Upper lobe of left lung (tissue), 6 donors: ENCODE measurements at regions not wholly inside any gene's neighbourhood (a gene's known extent, or its start where the extent isn't known, plus 50 kb on each side); places are given as distances from the start of the nearest gene placed in this dataset.

Experiments
- ATAC-seq, 2 donors: fragments of 200-7000 bp; cut with Tn5 transposase; one replicate each; pipeline ENCODE4 v1.9.1; 2022; ENCODE audit warnings: mild to moderate bottlenecking in 2 of 2, moderate library complexity in 2 of 2; ENCODE audit not compliant: low FRiP score in 2 of 2
- DNase-seq, 2 donors: peaks; one replicate each; pipeline ENCODE4 v3.0.0-alpha.2; 2019 to 2020
- H3K27ac ChIP-seq, 4 donors: fragments of 200-600 bp; sonication (generic); one replicate each; pipeline ENCODE4 v1.5.1; 2016 to 2019
- H3K27me3 ChIP-seq, 4 donors: fragments of 200-600 bp; sonication (generic); one replicate each; pipeline ENCODE4 v1.5.1; 2017 to 2019
- H3K36me3 ChIP-seq, 4 donors: fragments of 200-600 bp; sonication (generic); one replicate each; pipeline ENCODE4 v1.5.1; 2016 to 2019
- H3K4me1 ChIP-seq, 4 donors: fragments of 200-600 bp; sonication (generic); one replicate each; pipeline ENCODE4 v1.5.1; 2018 to 2019
- H3K4me3 ChIP-seq, 4 donors: fragments of 200-600 bp; sonication (generic); one replicate each; pipeline ENCODE4 v1.5.1; 2017 to 2019; ENCODE audit warnings: mild to moderate bottlenecking in 2 of 4, moderate library complexity in 1 of 4
- H3K9me3 ChIP-seq, 4 donors: fragments of 200-600 bp; sonication (generic); one replicate each; pipeline ENCODE4 v1.5.1; 2018 to 2019
- CTCF ChIP-seq, 6 experiments: fragments of 450-650 bp in 4 of 6; fragments of 200-600 bp in 2 of 6; sonication (generic) in 2 of 6; IDR thresholded peaks; one replicate each; pipeline ENCODE4 v1.5.1; 2016 to 2019; ENCODE audit warnings: antibody characterized with exemption in 6 of 6
- EP300 ChIP-seq, 4 donors: sonication (generic); formaldehyde crosslinking; IDR thresholded peaks; one replicate each; pipeline ENCODE4 v1.5.1; 2017; ENCODE audit warnings: antibody characterized with exemption in 4 of 4, control low read depth in 2 of 4
- POLR2A ChIP-seq, 4 donors: fragments of 450-650 bp; IDR thresholded peaks; one replicate each; pipeline ENCODE4 v1.5.1; 2016 to 2017; ENCODE audit warnings: antibody characterized with exemption in 4 of 4, mild to moderate bottlenecking in 2 of 4
- POLR2AphosphoS5 ChIP-seq, 2 donors: sonication (generic); formaldehyde crosslinking; IDR thresholded peaks; one replicate each; pipeline ENCODE4 v1.5.1; 2017; ENCODE audit warnings: antibody characterized with exemption in 2 of 2
- WGBS, 2 donors: methylation state at CpG; one replicate each; pipeline ENCODE4 v1.1.5; 2017 to 2018; 5-methylcytosine and 5-hydroxymethylcytosine counted together
- donor health status: DM: no; HTN: no; CAD: no; lungs with moderate emphysema.
- donor health status: DM: no; HTN: yes; CAD: no; lungs with severe emphysema.

GRCh38 chr18:22606563-22607283, 189.0 kb upstream of the CTAGE1 start:
- no peaks in the 10 kb centered on the region for H3K27me3 ChIP-seq
- peak in 1 of 2 donors; percentile 8 for DNase-seq
- H3K9me3 ChIP-seq = no peaks in the 10 kb centered on the region
- peaks cover 25 to 50% (median 38%) of the 10 kb centered on the region in 4 donors for H3K4me1 ChIP-seq
- TF ChIP-seq CTCF (IDR thresholded peaks at IDR 0.05) = no peak
- TF ChIP-seq EP300 (IDR thresholded peaks at IDR 0.05) = no peak
- TF ChIP-seq POLR2AphosphoS5 (IDR thresholded peaks at IDR 0.05) = no peak
- TF ChIP-seq POLR2A (IDR thresholded peaks at IDR 0.05) = no peak
- peak overlapping the region in 3 of 4 donors; percentile 48 to 64 (median 50) for H3K27ac ChIP-seq
- no peak overlapping the region for H3K4me3 ChIP-seq
- ATAC-seq = no peak
- WGBS, 2 donors = 79 to 88% methylated on average over 6 to 7 of the region's 7 CpGs
- no peaks in the 10 kb centered on the region for H3K36me3 ChIP-seq

- Histone ChIP-seq H3K36me3 (no peaks in the 10 kb centered on the region), H3K27me3 (no peaks in the 10 kb centered on the region), H3K4me3 (no peak overlapping the region), H3K4me1 (peaks cover 25 to 50% (median 38%) of the 10 kb centered on the region in 4 donors), H3K27ac (peak overlapping the region in 3 of 4 donors; percentile 12 to 64 (median 50)), H3K9me3 (no peaks in the 10 kb centered on the region)
- whole genome bisulfite sequencing, 2 donors = 93 to 94% methylated on average over 6 of the region's 6 CpGs
- no peak for ATAC-seq
- TF ChIP-seq POLR2AphosphoS5 (IDR thresholded peaks at IDR 0.05) (no peak), CTCF (IDR thresholded peaks at IDR 0.05) (no peak), EP300 (IDR thresholded peaks at IDR 0.05) (no peak), POLR2A (IDR thresholded peaks at IDR 0.05) (no peak)
- no peak for DNase-seq
Measured at GRCh38 chr18:22607284-22607635, 189.5 kb upstream of the CTAGE1 start.

GRCh38 chr18:22608847-22609246, 191.1 kb upstream of the CTAGE1 start:
- Histone ChIP-seq H3K4me3 (no peak overlapping the region), H3K27me3 (no peaks in the 10 kb centered on the region), H3K9me3 (no peaks in the 10 kb centered on the region), H3K4me1 (peaks cover 27 to 50% (median 39%) of the 10 kb centered on the region in 4 donors), H3K36me3 (no peaks in the 10 kb centered on the region), H3K27ac (peak overlapping the region; percentile 8 to 64 (median 54))
- TF ChIP-seq EP300 (IDR thresholded peaks at IDR 0.05) (no peak), CTCF (IDR thresholded peaks at IDR 0.05) (no peak), POLR2AphosphoS5 (IDR thresholded peaks at IDR 0.05) (no peak), POLR2A (IDR thresholded peaks at IDR 0.05) (no peak)
- 24 to 44% methylated on average over 1 of the region's 1 CpG for WGBS, 2 donors
- ATAC-seq = no peak
- DNase-seq = no peak

GRCh38 chr18:22609642-22610041, 191.9 kb upstream of the CTAGE1 start:
- WGBS, 2 donors = 33 to 45% methylated on average over 5 of the region's 5 CpGs
- H3K4me3 ChIP-seq = peak overlapping the region in 1 of 4 donors; percentile 10
- peak in 1 of 2 donors; percentile 26 for DNase-seq
- ATAC-seq = peak in 1 of 2 donors; percentile 31
- H3K27ac ChIP-seq = peak overlapping the region in 3 of 4 donors; percentile 50 to 64 (median 59)
- no peaks in the 10 kb centered on the region for H3K9me3 ChIP-seq
- peaks cover 23 to 43% (median 34%) of the 10 kb centered on the region in 4 donors for H3K4me1 ChIP-seq
- no peak for TF ChIP-seq EP300 (IDR thresholded peaks at IDR 0.05)
- peak in 3 of 6 experiments; percentile 16 to 30 (median 25) for TF ChIP-seq CTCF (IDR thresholded peaks at IDR 0.05)
- TF ChIP-seq POLR2AphosphoS5 (IDR thresholded peaks at IDR 0.05) = peak in 1 of 2 donors; percentile 57
- TF ChIP-seq POLR2A (IDR thresholded peaks at IDR 0.05) = no peak
- H3K27me3 ChIP-seq = no peaks in the 10 kb centered on the region
- no peaks in the 10 kb centered on the region for H3K36me3 ChIP-seq
